Mammary epithelial cell (primary cell): ENCODE measurements at regions not wholly inside any gene's neighbourhood (a gene's known extent, or its start where the extent isn't known, plus 50 kb on each side); places are given as distances from the start of the nearest gene placed in this dataset.

Experiments
- EZH2 ChIP-seq: IDR thresholded peaks from 2 replicates; pipeline ENCODE4 v1.6.1; 2012; ENCODE audit warnings: low read length, inconsistent platforms, borderline replicate concordance
- TF ChIP-seq, protein P1 (sequence below), 2 donors: IDR thresholded peaks in 1 of 2; conservative IDR thresholded peaks in 1 of 2; 2 replicates each; pipeline ENCODE4 v1.5.1; 2011 to 2012; ENCODE audit warnings: inconsistent platforms in 2 of 2, low read length in 2 of 2, mild to moderate bottlenecking in 2 of 2, control low read depth in 1 of 2, low read depth in 1 of 2; ENCODE audit not compliant: insufficient read depth in 1 of 2; ENCODE audit errors: extremely low read depth in 1 of 2

DNA sequence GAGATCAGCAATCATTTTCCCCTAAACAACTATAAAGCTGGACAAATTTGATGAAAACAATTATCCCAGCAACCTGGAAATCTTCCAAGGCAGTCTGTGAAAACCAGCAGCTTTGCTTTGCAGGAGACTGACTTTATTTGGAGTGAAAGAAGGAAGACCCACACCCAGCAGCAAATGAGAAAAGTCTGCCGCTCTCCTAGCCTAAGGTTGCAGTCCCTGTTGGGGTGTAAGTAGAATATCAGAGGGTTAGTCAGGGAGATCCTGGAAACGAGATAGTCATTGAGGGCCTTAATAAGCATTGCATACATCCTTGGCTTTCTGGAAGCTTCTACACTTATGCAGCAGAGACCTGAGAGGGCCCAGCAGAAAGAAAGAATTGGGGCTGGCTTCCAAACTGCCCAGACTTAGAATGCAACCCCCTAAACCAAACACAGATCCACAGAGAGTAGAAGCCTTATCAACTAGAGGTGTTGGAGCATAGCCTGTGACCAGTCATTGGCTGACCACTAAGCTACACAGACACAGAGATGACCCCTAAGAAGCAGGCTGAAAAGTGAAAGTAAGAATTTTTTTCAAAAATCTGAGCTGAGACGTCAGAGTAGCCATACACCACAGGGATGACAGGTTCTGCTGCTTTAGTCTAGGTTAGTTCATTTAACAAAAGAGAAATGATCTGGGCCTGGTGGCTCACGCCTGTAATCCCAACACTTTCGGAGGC lies 98.3 kb downstream of the LYPLAL1 start:
- TF ChIP-seq, protein P1, sequence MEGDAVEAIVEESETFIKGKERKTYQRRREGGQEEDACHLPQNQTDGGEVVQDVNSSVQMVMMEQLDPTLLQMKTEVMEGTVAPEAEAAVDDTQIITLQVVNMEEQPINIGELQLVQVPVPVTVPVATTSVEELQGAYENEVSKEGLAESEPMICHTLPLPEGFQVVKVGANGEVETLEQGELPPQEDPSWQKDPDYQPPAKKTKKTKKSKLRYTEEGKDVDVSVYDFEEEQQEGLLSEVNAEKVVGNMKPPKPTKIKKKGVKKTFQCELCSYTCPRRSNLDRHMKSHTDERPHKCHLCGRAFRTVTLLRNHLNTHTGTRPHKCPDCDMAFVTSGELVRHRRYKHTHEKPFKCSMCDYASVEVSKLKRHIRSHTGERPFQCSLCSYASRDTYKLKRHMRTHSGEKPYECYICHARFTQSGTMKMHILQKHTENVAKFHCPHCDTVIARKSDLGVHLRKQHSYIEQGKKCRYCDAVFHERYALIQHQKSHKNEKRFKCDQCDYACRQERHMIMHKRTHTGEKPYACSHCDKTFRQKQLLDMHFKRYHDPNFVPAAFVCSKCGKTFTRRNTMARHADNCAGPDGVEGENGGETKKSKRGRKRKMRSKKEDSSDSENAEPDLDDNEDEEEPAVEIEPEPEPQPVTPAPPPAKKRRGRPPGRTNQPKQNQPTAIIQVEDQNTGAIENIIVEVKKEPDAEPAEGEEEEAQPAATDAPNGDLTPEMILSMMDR (conservative IDR thresholded peaks at IDR 0.05 in 1 of 2, IDR thresholded peaks at IDR 0.05 in 1 of 2; ENCODE audit: extremely low read depth in 1 of 2, insufficient read depth in 1 of 2, low read depth in 1 of 2, low read length in 2 of 2), result no peak
- no peak for TF ChIP-seq EZH2
